GM12891 (cell line): ENCODE measurements at regions not wholly inside any gene's neighbourhood (a gene's known extent, or its start where the extent isn't known, plus 50 kb on each side); places are given as distances from the start of the nearest gene placed in this dataset.

Experiments used
- POLR2A ChIP-seq: IDR thresholded peaks from 2 replicates; pipeline ENCODE4 v1.6.1; 2011; ENCODE audit warnings: low read depth, low read length, control low read depth
- POLR2AphosphoS5 ChIP-seq: IDR thresholded peaks from 2 replicates; pipeline ENCODE4 v1.6.1; 2011; ENCODE audit warnings: low read depth, low read length, control low read depth
- POU2F2 ChIP-seq: IDR thresholded peaks from 2 replicates; pipeline ENCODE4 v1.6.1; 2011; ENCODE audit warnings: low read depth, mild to moderate bottlenecking, control low read depth, low read length, moderate library complexity
- SPI1 ChIP-seq: IDR thresholded peaks from 2 replicates; pipeline ENCODE4 v1.6.1; 2011; ENCODE audit warnings: low read depth, low read length, control low read depth

- no peak for TF ChIP-seq POLR2AphosphoS5
- no peak for TF ChIP-seq POLR2A
- no peak for TF ChIP-seq SPI1
- no peak for TF ChIP-seq POU2F2
Observed at GRCh38 chr6:100269189-100269588, 195.5 kb downstream of the SIM1 start.
